ENCODE measurements at regions not wholly inside any gene's neighbourhood (a gene's known extent, or its start where the extent isn't known, plus 50 kb on each side); places are given as distances from the start of the nearest gene placed in this dataset.
"Not testable (repeated sequence)": the region's sequence is repeated elsewhere in the genome, so short reads cannot be mapped to it uniquely, and the experiment has no call there.

GRCh38 chr6:21282360-21282759, 311.2 kb upstream of the SOX4 start:
- not testable (repeated sequence) for DNase-seq (ENCODE audit: low spot score)

- DNase-seq (ENCODE audit: low spot score), result no peak
These were observed 309.4 kb upstream of the SOX4 start for GRCh38 chr6:21284166-21284565.

GRCh38 chr6:21284706-21285105, 308.8 kb upstream of the SOX4 start:
- no peak for DNase-seq (ENCODE audit: low spot score)

- no peak for DNase-seq (ENCODE audit: low spot score)
These were observed 299.4 kb upstream of the SOX4 start for GRCh38 chr6:21294144-21294543.

GRCh38 chr6:21295506-21296240, 297.9 kb upstream of the SOX4 start:
- no peak for DNase-seq (ENCODE audit: low spot score)

- DNase-seq (ENCODE audit: low spot score), result no peak
These were observed 295.9 kb upstream of the SOX4 start for GRCh38 chr6:21297665-21298064.

GRCh38 chr6:21299216-21299615, 294.3 kb upstream of the SOX4 start:
- no peak for DNase-seq (ENCODE audit: low spot score)

- DNase-seq (ENCODE audit: low spot score), result no peak
These were observed 293.1 kb upstream of the SOX4 start for GRCh38 chr6:21300439-21300838.

- no peak for DNase-seq (ENCODE audit: low spot score)
These were observed 287.6 kb upstream of the SOX4 start for GRCh38 chr6:21305893-21306332.

GRCh38 chr6:21306546-21306945, 287.0 kb upstream of the SOX4 start:
- no peak for DNase-seq (ENCODE audit: low spot score)

- no peak for DNase-seq (ENCODE audit: low spot score)
These were observed 283.7 kb upstream of the SOX4 start for GRCh38 chr6:21309807-21310221.

- no peak for DNase-seq (ENCODE audit: low spot score)
These were observed 282.9 kb upstream of the SOX4 start for GRCh38 chr6:21310568-21311140.

GRCh38 chr6:21312118-21312517, 281.4 kb upstream of the SOX4 start:
- no peak for DNase-seq (ENCODE audit: low spot score)

GRCh38 chr6:21317642-21318041, 275.9 kb upstream of the SOX4 start:
- DNase-seq (ENCODE audit: low spot score), result no peak

GRCh38 chr6:21321076-21321475, 272.5 kb upstream of the SOX4 start:
- DNase-seq (ENCODE audit: low spot score), result no peak

- no peak for DNase-seq (ENCODE audit: low spot score)
These were observed 272.0 kb upstream of the SOX4 start for GRCh38 chr6:21321531-21321930.

- DNase-seq (ENCODE audit: low spot score), result no peak
These were observed 270.0 kb upstream of the SOX4 start for GRCh38 chr6:21323577-21323976.

GRCh38 chr6:21325201-21325856, 268.2 kb upstream of the SOX4 start:
- no peak for DNase-seq (ENCODE audit: low spot score)

- DNase-seq (ENCODE audit: low spot score), result no peak
These were observed 266.0 kb upstream of the SOX4 start for GRCh38 chr6:21327326-21328112.

- no peak for DNase-seq (ENCODE audit: low spot score)
These were observed 262.3 kb upstream of the SOX4 start for GRCh38 chr6:21331235-21331634.

GRCh38 chr6:21332077-21332476, 261.5 kb upstream of the SOX4 start:
- no peak for DNase-seq (ENCODE audit: low spot score)

- no peak for DNase-seq (ENCODE audit: low spot score)
These were observed 260.9 kb upstream of the SOX4 start for GRCh38 chr6:21332660-21333059.

- DNase-seq (ENCODE audit: low spot score), result no peak
These were observed 259.8 kb upstream of the SOX4 start for GRCh38 chr6:21333715-21334114.
